HEK293 (cell line): ENCODE measurements at regions not wholly inside any gene's neighbourhood (a gene's known extent, or its start where the extent isn't known, plus 50 kb on each side); places are given as distances from the start of the nearest gene placed in this dataset.

Experiments used
- ZNF239 ChIP-seq: fragments of 450-650 bp; formaldehyde crosslinking; IDR thresholded peaks from 2 replicates; pipeline ENCODE4 v1.5.1; 2016; ENCODE audit warnings: missing biosample characterization, missing genetic modification characterization
- ZNF24 ChIP-seq: fragments of 450-650 bp; formaldehyde crosslinking; IDR thresholded peaks from 2 replicates; pipeline ENCODE4 v1.5.1; 2016; ENCODE audit warnings: missing biosample characterization, missing genetic modification characterization
- ZNF335 ChIP-seq: fragments of 450-650 bp; formaldehyde crosslinking; conservative IDR thresholded peaks from 2 replicates; pipeline ENCODE4 v1.5.1; 2016; ENCODE audit warnings: missing biosample characterization, missing genetic modification characterization
- ZNF473 ChIP-seq: fragments of 450-650 bp; formaldehyde crosslinking; IDR thresholded peaks from 2 replicates; pipeline ENCODE4 v1.5.1; 2017; ENCODE audit warnings: missing biosample characterization, missing genetic modification characterization
- ZNF830 ChIP-seq: fragments of 450-650 bp; IDR thresholded peaks from 2 replicates; pipeline ENCODE4 v1.5.0; 2018; ENCODE audit warnings: missing biosample characterization, missing genetic modification characterization, low read depth, mild to moderate bottlenecking, moderate library complexity
- TF ChIP-seq, protein P1 (sequence below): fragments of 450-650 bp; formaldehyde crosslinking; IDR thresholded peaks from 2 replicates; pipeline ENCODE4 v1.5.1; 2016; ENCODE audit warnings: missing biosample characterization, missing genetic modification characterization
- TF ChIP-seq, protein P2 (sequence below): fragments of 450-650 bp; formaldehyde crosslinking; IDR thresholded peaks from 2 replicates; pipeline ENCODE4 v1.5.1; 2016; ENCODE audit warnings: missing biosample characterization, missing genetic modification characterization
- TF ChIP-seq, protein P3 (sequence below): fragments of 450-650 bp; formaldehyde crosslinking; IDR thresholded peaks from 2 replicates; pipeline ENCODE4 v1.5.1; 2017; ENCODE audit warnings: missing biosample characterization, missing genetic modification characterization

DNA sequence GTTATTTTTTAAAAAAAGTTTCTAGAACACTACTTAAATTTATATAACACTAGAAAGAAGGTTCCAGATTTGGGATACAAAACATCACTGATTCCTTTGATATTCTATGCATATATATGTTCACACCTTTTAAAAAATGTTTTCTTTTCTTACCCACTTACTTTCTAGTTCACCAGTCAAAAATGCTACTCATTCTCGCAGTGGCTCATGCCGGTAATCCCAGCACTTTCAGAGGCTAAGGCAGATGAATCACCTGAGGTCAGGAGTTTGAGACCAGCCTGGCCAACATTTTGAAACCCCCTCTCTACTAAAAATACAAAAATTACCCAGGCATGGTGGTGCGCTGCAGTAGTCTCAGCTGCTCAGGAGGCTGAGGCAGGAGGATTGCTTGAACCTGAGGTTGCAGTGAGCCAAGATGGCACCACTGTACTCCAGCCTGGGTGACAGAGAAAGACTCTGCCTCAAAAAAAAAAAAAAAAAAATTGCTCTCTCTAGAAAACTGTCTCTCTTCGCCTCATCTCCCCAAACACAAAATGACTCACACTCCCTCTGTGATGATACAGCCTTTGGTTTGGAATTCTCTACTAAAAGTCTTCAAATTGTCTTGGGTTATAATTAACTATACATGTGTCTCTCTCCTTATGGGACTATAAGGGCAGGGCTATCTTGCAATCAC lies 52.6 kb upstream of the TGFBR2 start:
- no peak for TF ChIP-seq ZNF473
- TF ChIP-seq ZNF239 (tag by site-specific recombination), result no peak
- no peak for TF ChIP-seq ZNF24 (tag by site-specific recombination)
- TF ChIP-seq ZNF335 (tag by site-specific recombination), result no peak
- TF ChIP-seq, protein P1, sequence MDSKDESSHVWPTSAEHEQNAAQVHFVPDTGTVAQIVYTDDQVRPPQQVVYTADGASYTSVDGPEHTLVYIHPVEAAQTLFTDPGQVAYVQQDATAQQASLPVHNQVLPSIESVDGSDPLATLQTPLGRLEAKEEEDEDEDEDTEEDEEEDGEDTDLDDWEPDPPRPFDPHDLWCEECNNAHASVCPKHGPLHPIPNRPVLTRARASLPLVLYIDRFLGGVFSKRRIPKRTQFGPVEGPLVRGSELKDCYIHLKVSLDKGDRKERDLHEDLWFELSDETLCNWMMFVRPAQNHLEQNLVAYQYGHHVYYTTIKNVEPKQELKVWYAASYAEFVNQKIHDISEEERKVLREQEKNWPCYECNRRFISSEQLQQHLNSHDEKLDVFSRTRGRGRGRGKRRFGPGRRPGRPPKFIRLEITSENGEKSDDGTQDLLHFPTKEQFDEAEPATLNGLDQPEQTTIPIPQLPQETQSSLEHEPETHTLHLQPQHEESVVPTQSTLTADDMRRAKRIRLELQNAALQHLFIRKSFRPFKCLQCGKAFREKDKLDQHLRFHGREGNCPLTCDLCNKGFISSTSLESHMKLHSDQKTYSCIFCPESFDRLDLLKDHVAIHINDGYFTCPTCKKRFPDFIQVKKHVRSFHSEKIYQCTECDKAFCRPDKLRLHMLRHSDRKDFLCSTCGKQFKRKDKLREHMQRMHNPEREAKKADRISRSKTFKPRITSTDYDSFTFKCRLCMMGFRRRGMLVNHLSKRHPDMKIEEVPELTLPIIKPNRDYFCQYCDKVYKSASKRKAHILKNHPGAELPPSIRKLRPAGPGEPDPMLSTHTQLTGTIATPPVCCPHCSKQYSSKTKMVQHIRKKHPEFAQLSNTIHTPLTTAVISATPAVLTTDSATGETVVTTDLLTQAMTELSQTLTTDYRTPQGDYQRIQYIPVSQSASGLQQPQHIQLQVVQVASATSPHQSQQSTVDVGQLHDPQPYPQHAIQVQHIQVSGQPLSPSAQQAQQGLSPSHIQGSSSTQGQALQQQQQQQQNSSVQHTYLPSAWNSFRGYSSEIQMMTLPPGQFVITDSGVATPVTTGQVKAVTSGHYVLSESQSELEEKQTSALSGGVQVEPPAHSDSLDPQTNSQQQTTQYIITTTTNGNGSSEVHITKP (tag by site-specific recombination), result no peak
- TF ChIP-seq, protein P2, sequence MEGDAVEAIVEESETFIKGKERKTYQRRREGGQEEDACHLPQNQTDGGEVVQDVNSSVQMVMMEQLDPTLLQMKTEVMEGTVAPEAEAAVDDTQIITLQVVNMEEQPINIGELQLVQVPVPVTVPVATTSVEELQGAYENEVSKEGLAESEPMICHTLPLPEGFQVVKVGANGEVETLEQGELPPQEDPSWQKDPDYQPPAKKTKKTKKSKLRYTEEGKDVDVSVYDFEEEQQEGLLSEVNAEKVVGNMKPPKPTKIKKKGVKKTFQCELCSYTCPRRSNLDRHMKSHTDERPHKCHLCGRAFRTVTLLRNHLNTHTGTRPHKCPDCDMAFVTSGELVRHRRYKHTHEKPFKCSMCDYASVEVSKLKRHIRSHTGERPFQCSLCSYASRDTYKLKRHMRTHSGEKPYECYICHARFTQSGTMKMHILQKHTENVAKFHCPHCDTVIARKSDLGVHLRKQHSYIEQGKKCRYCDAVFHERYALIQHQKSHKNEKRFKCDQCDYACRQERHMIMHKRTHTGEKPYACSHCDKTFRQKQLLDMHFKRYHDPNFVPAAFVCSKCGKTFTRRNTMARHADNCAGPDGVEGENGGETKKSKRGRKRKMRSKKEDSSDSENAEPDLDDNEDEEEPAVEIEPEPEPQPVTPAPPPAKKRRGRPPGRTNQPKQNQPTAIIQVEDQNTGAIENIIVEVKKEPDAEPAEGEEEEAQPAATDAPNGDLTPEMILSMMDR (tag by site-specific recombination), result no peak
- no peak for TF ChIP-seq ZNF830 (tag by site-specific recombination)
- TF ChIP-seq, protein P3, sequence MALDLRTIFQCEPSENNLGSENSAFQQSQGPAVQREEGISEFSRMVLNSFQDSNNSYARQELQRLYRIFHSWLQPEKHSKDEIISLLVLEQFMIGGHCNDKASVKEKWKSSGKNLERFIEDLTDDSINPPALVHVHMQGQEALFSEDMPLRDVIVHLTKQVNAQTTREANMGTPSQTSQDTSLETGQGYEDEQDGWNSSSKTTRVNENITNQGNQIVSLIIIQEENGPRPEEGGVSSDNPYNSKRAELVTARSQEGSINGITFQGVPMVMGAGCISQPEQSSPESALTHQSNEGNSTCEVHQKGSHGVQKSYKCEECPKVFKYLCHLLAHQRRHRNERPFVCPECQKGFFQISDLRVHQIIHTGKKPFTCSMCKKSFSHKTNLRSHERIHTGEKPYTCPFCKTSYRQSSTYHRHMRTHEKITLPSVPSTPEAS (tag by site-specific recombination), result no peak
